Naive thymus-derived CD4-positive, alpha-beta T cell (primary cell): ENCODE measurements at regions not wholly inside any gene's neighbourhood (a gene's known extent, or its start where the extent isn't known, plus 50 kb on each side); places are given as distances from the start of the nearest gene placed in this dataset.

Experiments
- ATAC-seq: fragments of 150-1000 bp; cut with Tn5 transposase; 2 replicates; pipeline ENCODE4 v1.10.0; 2021; ENCODE audit warnings: mild to moderate bottlenecking, moderate library complexity
- CTCF ChIA-PET: fragments of 350-600 bp; sonication (Branson Sonifier 250); formaldehyde crosslinking; loops from one replicate; lab custom pipeline; 2021; ENCODE audit warnings: antibody characterized with exemption; lab: Charles Lee
- POLR2A ChIA-PET: fragments of 350-600 bp; sonication (Branson Sonifier 250); formaldehyde crosslinking; loops from one replicate; lab custom pipeline; 2021; ENCODE audit warnings: antibody characterized with exemption, inconsistent platforms; lab: Charles Lee
- DNase-seq, 9 donors: peaks; one replicate each; pipeline versions ENCODE4 v3.0.0 to v3.0.0-alpha.2; 2020 to 2022; ENCODE audit warnings: mixed read lengths in 1 of 9
- H3K27ac ChIP-seq: one replicate; pipeline ENCODE4 v1.7.0; 2013; ENCODE audit warnings: mild to moderate bottlenecking, low read depth, low read length, moderate library complexity
- H3K27me3 ChIP-seq, 2 donors: one replicate each; pipeline ENCODE4 v1.7.0; 2013; ENCODE audit warnings: low read length in 2 of 2, mild to moderate bottlenecking in 2 of 2, moderate library complexity in 2 of 2; ENCODE audit not compliant: control insufficient read depth in 2 of 2, insufficient read depth in 2 of 2
- H3K36me3 ChIP-seq, 3 experiments: 1 replicate in 2 of 3; 2 replicates in 1 of 3; pipeline ENCODE4 v1.7.0; 2013; ENCODE audit warnings: low read length in 3 of 3, mild to moderate bottlenecking in 3 of 3, moderate library complexity in 1 of 3; ENCODE audit not compliant: insufficient read depth in 3 of 3, control insufficient read depth in 2 of 3
- H3K4me1 ChIP-seq, 2 donors: one replicate each; pipeline ENCODE4 v1.7.0; 2013; ENCODE audit warnings: low read length in 2 of 2, mild to moderate bottlenecking in 2 of 2, moderate library complexity in 1 of 2; ENCODE audit not compliant: control insufficient read depth in 2 of 2, insufficient read depth in 2 of 2
- H3K4me3 ChIP-seq: 2 replicates; pipeline ENCODE4 v1.7.0; 2013; ENCODE audit warnings: mild to moderate bottlenecking, low read length
- H3K9me3 ChIP-seq, 3 experiments: 1 replicate in 2 of 3; 2 replicates in 1 of 3; pipeline ENCODE4 v1.7.0; 2013; ENCODE audit warnings: low read length in 3 of 3; ENCODE audit not compliant: control insufficient read depth in 2 of 3
- H3K27ac Mint-ChIP-seq, 9 donors: one replicate each; pipeline ENCODE4 v1.8.0; 2020 to 2022; ENCODE audit warnings: mixed read lengths in 9 of 9, mild to moderate bottlenecking in 8 of 9, moderate library complexity in 5 of 9, inconsistent platforms in 2 of 9
- H3K27me3 Mint-ChIP-seq, 5 donors: one replicate each; pipeline ENCODE4 v1.8.0; 2021 to 2022; ENCODE audit warnings: mixed read lengths in 5 of 5, mild to moderate bottlenecking in 1 of 5
- H3K36me3 Mint-ChIP-seq, 5 donors: one replicate each; pipeline ENCODE4 v1.8.0; 2020 to 2022; ENCODE audit warnings: mixed read lengths in 5 of 5, mild to moderate bottlenecking in 3 of 5, inconsistent platforms in 1 of 5
- H3K4me1 Mint-ChIP-seq, 7 donors: one replicate each; pipeline ENCODE4 v1.8.0; 2020 to 2022; ENCODE audit warnings: mixed read lengths in 7 of 7, mild to moderate bottlenecking in 3 of 7, inconsistent platforms in 1 of 7
- H3K4me3 Mint-ChIP-seq, 10 donors: one replicate each; pipeline ENCODE4 v1.8.0; 2020 to 2022; ENCODE audit warnings: mild to moderate bottlenecking in 10 of 10, mixed read lengths in 10 of 10, moderate library complexity in 6 of 10, inconsistent platforms in 2 of 10
- H3K9me3 Mint-ChIP-seq, 11 donors: one replicate each; pipeline ENCODE4 v1.8.0; 2020 to 2022; ENCODE audit warnings: mixed read lengths in 11 of 11, mild to moderate bottlenecking in 4 of 11, inconsistent platforms in 1 of 11, moderate library complexity in 1 of 11
- intact Hi-C, 2 donors: fragments of 100-400 bp; cut with micrococcal nuclease; formaldehyde crosslinking; loops; one replicate each; pipeline ENCODE4 v1.15.1; 2023

- ATAC-seq, result no peak
- ChIA-PET POLR2A (no interaction called here), CTCF (no interaction called here)
- Histone ChIP-seq H3K36me3 (no peaks in the 10 kb centered on the region), H3K27me3 (peaks cover 0 to 3% of the 10 kb centered on the region in 2 donors), H3K4me3 (no peak overlapping the region), H3K27ac (no peak overlapping the region), H3K9me3 (no peaks in the 10 kb centered on the region), H3K4me1 (no peaks in the 10 kb centered on the region)
- intact Hi-C loops, result no loop called here
- Mint-ChIP-seq H3K9me3 (peaks cover 0 to 2% (median 0%) of the 10 kb centered on the region in 11 donors), H3K27ac (no peak overlapping the region), H3K4me3 (no peak overlapping the region), H3K27me3 (peaks cover 61 to 85% (median 80%) of the 10 kb centered on the region in 5 donors), H3K36me3 (no peaks in the 10 kb centered on the region), H3K4me1 (no peaks in the 10 kb centered on the region)
- no peak for DNase-seq
Measured at GRCh38 chr16:86196687-86197391, 297.9 kb downstream of the IRF8 start.

GRCh38 chr16:86198206-86199118 lies 299.5 kb downstream of the IRF8 start:
- no peaks in the 10 kb centered on the region for H3K9me3 ChIP-seq
- Mint-ChIP-seq H3K9me3 (peaks cover 0 to 2% (median 0%) of the 10 kb centered on the region in 11 donors), H3K4me1 (no peaks in the 10 kb centered on the region), H3K27me3 (peaks cover 52 to 86% (median 73%) of the 10 kb centered on the region in 5 donors), H3K4me3 (no peak overlapping the region), H3K27ac (no peak overlapping the region), H3K36me3 (no peaks in the 10 kb centered on the region)
- ATAC-seq, result no peak
- DNase-seq, result no peak
- no peaks in the 10 kb centered on the region for H3K36me3 ChIP-seq
- H3K4me1 ChIP-seq, result no peaks in the 10 kb centered on the region
- H3K27me3 ChIP-seq, result peaks cover 0 to 3% of the 10 kb centered on the region in 2 donors
- CTCF ChIA-PET, result no interaction called here
- no peak overlapping the region for H3K27ac ChIP-seq
- POLR2A ChIA-PET, result no interaction called here
- no peak overlapping the region for H3K4me3 ChIP-seq
- intact Hi-C loops, result no loop called here

GRCh38 chr16:86199182-86199581 lies 300.2 kb downstream of the IRF8 start:
- ChIA-PET CTCF (no interaction called here), POLR2A (no interaction called here)
- H3K4me3 ChIP-seq, result no peak overlapping the region
- Mint-ChIP-seq H3K4me3 (no peak overlapping the region), H3K27me3 (peaks cover 52 to 84% (median 68%) of the 10 kb centered on the region in 5 donors), H3K27ac (no peak overlapping the region), H3K36me3 (no peaks in the 10 kb centered on the region), H3K9me3 (peaks cover 0 to 2% (median 0%) of the 10 kb centered on the region in 11 donors), H3K4me1 (no peaks in the 10 kb centered on the region)
- ATAC-seq, result no peak
- H3K9me3 ChIP-seq, result no peaks in the 10 kb centered on the region
- H3K36me3 ChIP-seq, result no peaks in the 10 kb centered on the region
- peaks cover 0 to 3% of the 10 kb centered on the region in 2 donors for H3K27me3 ChIP-seq
- intact Hi-C loops, result no loop called here
- H3K27ac ChIP-seq, result no peak overlapping the region
- DNase-seq, result no peak
- no peaks in the 10 kb centered on the region for H3K4me1 ChIP-seq

- no peak for ATAC-seq
- ChIA-PET POLR2A (no interaction called here), CTCF (interaction anchor here (0.7 kb wide), 1 partner anchor 159 kb away, joined by 3 read pairs; no protein-coding TSS in a partner anchor)
- Mint-ChIP-seq H3K4me3 (no peak overlapping the region), H3K27ac (no peak overlapping the region), H3K9me3 (peaks cover 0 to 2% (median 0%) of the 10 kb centered on the region in 11 donors), H3K36me3 (no peaks in the 10 kb centered on the region), H3K27me3 (peaks cover 52 to 81% (median 62%) of the 10 kb centered on the region in 5 donors), H3K4me1 (no peaks in the 10 kb centered on the region)
- Histone ChIP-seq H3K9me3 (no peaks in the 10 kb centered on the region), H3K36me3 (no peaks in the 10 kb centered on the region), H3K27me3 (peaks cover 0 to 3% of the 10 kb centered on the region in 2 donors), H3K4me3 (no peak overlapping the region), H3K4me1 (no peaks in the 10 kb centered on the region), H3K27ac (no peak overlapping the region)
- intact Hi-C loops, result no loop called here
- no peak for DNase-seq
Measured at GRCh38 chr16:86199871-86200695, 301.1 kb downstream of the IRF8 start.

GRCh38 chr16:86200722-86201121 lies 301.8 kb downstream of the IRF8 start:
- POLR2A ChIA-PET, result no interaction called here
- H3K4me3 Mint-ChIP-seq, result no peak overlapping the region
- DNase-seq (no peak), ATAC-seq (no peak)
- H3K27ac Mint-ChIP-seq, result no peak overlapping the region
- Histone ChIP-seq H3K36me3 (no peaks in the 10 kb centered on the region), H3K4me3 (no peak overlapping the region), H3K27ac (no peak overlapping the region), H3K27me3 (peaks cover 0 to 3% of the 10 kb centered on the region in 2 donors), H3K4me1 (no peaks in the 10 kb centered on the region), H3K9me3 (no peaks in the 10 kb centered on the region)
- peaks cover 49 to 75% (median 57%) of the 10 kb centered on the region in 5 donors for H3K27me3 Mint-ChIP-seq
- intact Hi-C loops, result no loop called here
- H3K4me1 Mint-ChIP-seq, result no peaks in the 10 kb centered on the region
- H3K9me3 Mint-ChIP-seq, result peaks cover 0 to 2% (median 0%) of the 10 kb centered on the region in 11 donors
- CTCF ChIA-PET, result no interaction called here
- no peaks in the 10 kb centered on the region for H3K36me3 Mint-ChIP-seq

- H3K4me1 ChIP-seq, result no peaks in the 10 kb centered on the region
- ATAC-seq (no peak), DNase-seq (no peak)
- ChIA-PET CTCF (no interaction called here), POLR2A (no interaction called here)
- H3K4me3 Mint-ChIP-seq, result no peak overlapping the region
- no peaks in the 10 kb centered on the region for H3K36me3 Mint-ChIP-seq
- H3K9me3 Mint-ChIP-seq, result peaks cover 0 to 2% (median 0%) of the 10 kb centered on the region in 11 donors
- no peak overlapping the region for H3K27ac ChIP-seq
- H3K27me3 ChIP-seq, result no peaks in the 10 kb centered on the region
- no peak overlapping the region for H3K4me3 ChIP-seq
- H3K9me3 ChIP-seq, result no peaks in the 10 kb centered on the region
- peaks cover 43 to 65% (median 48%) of the 10 kb centered on the region in 5 donors for H3K27me3 Mint-ChIP-seq
- intact Hi-C loops, result no loop called here
- H3K27ac Mint-ChIP-seq, result no peak overlapping the region
- H3K4me1 Mint-ChIP-seq, result no peaks in the 10 kb centered on the region
- H3K36me3 ChIP-seq, result no peaks in the 10 kb centered on the region
Measured at GRCh38 chr16:86201746-86202145, 302.8 kb downstream of the IRF8 start.
